Adipocyte (in vitro differentiated cells): ENCODE measurements at regions not wholly inside any gene's neighbourhood (a gene's known extent, or its start where the extent isn't known, plus 50 kb on each side); places are given as distances from the start of the nearest gene placed in this dataset.

Experiments used
- DNase-seq: peaks from one replicate; pipeline ENCODE4 v3.0.0-alpha.2; 2015; ENCODE audit warnings: low read depth
- H3K27me3 ChIP-seq: replicated peaks from 2 replicates; pipeline ENCODE4 v1.7.0; 2013; ENCODE audit warnings: mild to moderate bottlenecking, low read length, moderate library complexity; ENCODE audit not compliant: control insufficient read depth, insufficient read depth
- H3K36me3 ChIP-seq: 2 replicates; pipeline ENCODE4 v1.7.0; 2013; ENCODE audit warnings: low read length, mild to moderate bottlenecking, moderate library complexity; ENCODE audit not compliant: control insufficient read depth, insufficient read depth, severe bottlenecking
- H3K4me1 ChIP-seq: 2 replicates; pipeline ENCODE4 v1.7.0; 2013; ENCODE audit warnings: mild to moderate bottlenecking, low read length, moderate library complexity; ENCODE audit not compliant: control insufficient read depth, insufficient read depth
- H3K4me3 ChIP-seq: 2 replicates; pipeline ENCODE4 v1.7.0; 2013; ENCODE audit warnings: mild to moderate bottlenecking, low read length, moderate library complexity
- H3K9ac ChIP-seq: 2 replicates; pipeline ENCODE4 v1.7.0; 2013; ENCODE audit warnings: mild to moderate bottlenecking, low read length, moderate library complexity
- H3K9me3 ChIP-seq: 2 replicates; pipeline ENCODE4 v1.7.0; 2013; ENCODE audit warnings: mild to moderate bottlenecking, low read length, moderate library complexity; ENCODE audit not compliant: control insufficient read depth

GRCh38 chr12:90404071-90404470, 550.9 kb downstream of the CCER1 start:
- Histone ChIP-seq H3K4me1 (peaks cover 4% of the 10 kb centered on the region), H3K9me3 (no peaks in the 10 kb centered on the region), H3K4me3 (no peak overlapping the region), H3K9ac (no peak overlapping the region), H3K27me3 (no peaks in the 10 kb centered on the region), H3K36me3 (no peaks in the 10 kb centered on the region)
- DNase-seq = no peak

DNA sequence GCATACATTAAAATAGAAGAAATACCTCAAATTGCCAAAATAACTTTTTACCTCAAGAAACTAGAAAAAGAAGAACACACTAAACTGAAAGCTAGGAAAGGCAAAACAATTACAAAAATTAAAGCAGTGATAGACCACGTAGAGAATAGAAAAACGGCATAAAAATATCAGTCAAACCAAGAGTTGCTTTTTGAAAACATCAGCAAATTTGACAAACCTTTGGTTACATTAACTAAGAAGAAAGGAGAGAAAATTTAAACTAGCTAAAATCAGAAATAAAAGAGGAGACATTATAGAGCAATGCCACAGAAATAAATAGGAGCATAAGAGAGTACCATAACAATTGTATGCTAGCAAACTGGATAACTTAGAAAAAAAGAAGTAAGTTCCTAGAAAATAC, 553.8 kb downstream of the CCER1 start:
- Histone ChIP-seq H3K9ac (no peak overlapping the region), H3K36me3 (no peaks in the 10 kb centered on the region), H3K9me3 (peaks cover 11% of the 10 kb centered on the region), H3K27me3 (no peaks in the 10 kb centered on the region), H3K4me3 (no peak overlapping the region), H3K4me1 (peaks cover 4% of the 10 kb centered on the region)
- no peak for DNase-seq

DNA sequence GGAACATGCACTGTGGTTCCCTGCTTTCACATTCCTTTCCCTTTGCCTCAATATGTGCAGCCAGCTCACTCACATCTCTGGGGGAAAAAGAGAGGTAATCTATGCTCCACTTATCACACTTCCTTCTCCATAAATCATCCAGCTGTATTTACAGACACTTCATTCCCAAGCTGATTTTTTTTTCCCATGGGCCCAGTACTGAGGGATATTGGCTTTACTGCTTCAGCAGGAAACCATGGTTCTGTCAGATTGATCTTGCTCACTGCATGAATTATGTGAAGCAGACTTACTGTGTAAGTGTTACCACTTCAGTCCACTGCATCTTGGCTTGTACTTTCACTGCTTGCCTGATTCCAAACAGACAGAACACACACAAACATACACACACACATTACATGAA, 555.6 kb downstream of the CCER1 start:
- no peak for DNase-seq
- Histone ChIP-seq H3K4me1 (peaks cover 4% of the 10 kb centered on the region), H3K9me3 (peaks cover 18% of the 10 kb centered on the region), H3K4me3 (no peak overlapping the region), H3K36me3 (no peaks in the 10 kb centered on the region), H3K9ac (no peak overlapping the region), H3K27me3 (no peaks in the 10 kb centered on the region)

GRCh38 chr12:90398285-90398836, 556.6 kb downstream of the CCER1 start:
- Histone ChIP-seq H3K27me3 (no peaks in the 10 kb centered on the region), H3K36me3 (no peaks in the 10 kb centered on the region)

DNA sequence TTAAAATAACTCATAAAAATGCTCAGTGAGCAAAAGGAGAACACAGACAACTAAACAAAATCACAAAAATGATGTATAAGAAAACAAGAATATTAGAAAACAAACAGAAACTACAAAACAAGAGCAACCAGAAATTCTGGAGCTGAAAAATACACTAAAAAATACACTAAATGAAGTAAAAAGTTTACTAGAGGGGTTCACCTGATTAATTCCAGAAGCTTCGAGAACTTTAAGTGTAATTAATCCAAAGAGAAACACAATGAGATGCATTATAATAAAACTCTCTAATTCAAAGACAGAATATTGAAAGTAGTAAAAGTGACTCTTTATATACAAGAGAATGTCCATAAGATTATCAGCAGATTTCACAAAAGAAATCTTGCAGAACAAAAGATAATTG, 558.4 kb downstream of the CCER1 start:
- Histone ChIP-seq H3K27me3 (no peaks in the 10 kb centered on the region), H3K36me3 (no peaks in the 10 kb centered on the region), H3K9ac (no peak overlapping the region), H3K4me1 (no peaks in the 10 kb centered on the region), H3K9me3 (peaks cover 18% of the 10 kb centered on the region), H3K4me3 (no peak overlapping the region)
- DNase-seq = no peak

More at GRCh38 chr12:90398285-90398836, 556.6 kb downstream of the CCER1 start:
- H3K4me3 ChIP-seq = no peak overlapping the region
- H3K9ac ChIP-seq = no peak overlapping the region
- DNase-seq = no peak
- H3K4me1 ChIP-seq = no peaks in the 10 kb centered on the region
- H3K9me3 ChIP-seq = peaks cover 18% of the 10 kb centered on the region

DNA sequence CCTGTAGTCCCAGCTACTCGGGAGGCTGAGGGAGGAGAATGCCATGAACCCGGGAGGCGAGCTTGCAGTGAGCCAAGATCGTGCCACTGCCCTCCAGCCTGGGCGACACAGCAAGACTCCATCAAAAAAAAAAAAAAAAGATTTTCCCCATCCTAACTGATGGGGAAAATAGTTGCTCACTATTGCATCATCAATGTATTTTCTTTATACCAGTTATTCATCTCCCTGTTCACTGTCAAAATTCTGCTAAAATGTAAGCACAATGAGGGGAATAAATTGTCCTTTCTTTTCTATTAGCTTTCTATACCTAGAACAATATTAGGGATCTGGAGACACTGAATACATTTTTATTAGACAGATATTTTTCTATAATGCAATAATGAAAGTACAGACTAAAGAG, 561.3 kb downstream of the CCER1 start:
- no peaks in the 10 kb centered on the region for H3K36me3 ChIP-seq
- H3K4me3 ChIP-seq = no peak overlapping the region
- H3K27me3 ChIP-seq = no peaks in the 10 kb centered on the region
- H3K9me3 ChIP-seq = peaks cover 20% of the 10 kb centered on the region
- no peak overlapping the region for H3K9ac ChIP-seq
- peaks cover 10% of the 10 kb centered on the region for H3K4me1 ChIP-seq
- DNase-seq = peak; percentile 3

- H3K4me1 ChIP-seq = peaks cover 10% of the 10 kb centered on the region
- DNase-seq = no peak
- H3K4me3 ChIP-seq = no peak overlapping the region
- H3K9me3 ChIP-seq = peaks cover 26% of the 10 kb centered on the region
- no peaks in the 10 kb centered on the region for H3K27me3 ChIP-seq
- no peak overlapping the region for H3K9ac ChIP-seq
- no peaks in the 10 kb centered on the region for H3K36me3 ChIP-seq
Measured at GRCh38 chr12:90393089-90393488, 561.9 kb downstream of the CCER1 start.

GRCh38 chr12:90390947-90391346, 564.0 kb downstream of the CCER1 start:
- H3K27me3 ChIP-seq = no peaks in the 10 kb centered on the region
- H3K36me3 ChIP-seq = no peaks in the 10 kb centered on the region
- H3K9me3 ChIP-seq = peaks cover 15% of the 10 kb centered on the region
- DNase-seq = no peak
- no peak overlapping the region for H3K9ac ChIP-seq
- no peak overlapping the region for H3K4me3 ChIP-seq
- H3K4me1 ChIP-seq = peaks cover 10% of the 10 kb centered on the region

DNA sequence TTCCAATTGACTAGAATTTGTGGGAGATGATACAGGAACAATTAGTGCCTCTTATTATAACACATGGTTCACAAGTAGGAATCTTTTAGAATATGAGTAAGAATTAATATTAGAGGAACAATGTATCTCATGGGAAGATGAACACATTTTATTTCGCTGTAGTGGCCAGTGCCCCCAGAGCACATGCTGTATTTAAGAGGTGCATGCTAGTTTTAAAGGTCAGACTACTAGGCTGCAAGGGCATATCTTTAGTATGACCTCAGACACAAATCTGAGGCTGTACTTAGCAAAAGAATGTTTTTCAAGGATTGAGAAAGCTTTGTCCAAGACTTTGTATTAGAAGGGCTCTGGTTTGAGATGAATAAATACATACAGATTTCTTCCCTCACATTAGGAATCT, 586.9 kb downstream of the CCER1 start:
- H3K9ac ChIP-seq = peak overlapping the region; percentile 27
- H3K36me3 ChIP-seq = no peaks in the 10 kb centered on the region
- H3K4me3 ChIP-seq = peak overlapping the region; percentile 14
- no peaks in the 10 kb centered on the region for H3K27me3 ChIP-seq
- no peak for DNase-seq
- H3K9me3 ChIP-seq = no peaks in the 10 kb centered on the region
- peaks cover 40% of the 10 kb centered on the region for H3K4me1 ChIP-seq

DNA sequence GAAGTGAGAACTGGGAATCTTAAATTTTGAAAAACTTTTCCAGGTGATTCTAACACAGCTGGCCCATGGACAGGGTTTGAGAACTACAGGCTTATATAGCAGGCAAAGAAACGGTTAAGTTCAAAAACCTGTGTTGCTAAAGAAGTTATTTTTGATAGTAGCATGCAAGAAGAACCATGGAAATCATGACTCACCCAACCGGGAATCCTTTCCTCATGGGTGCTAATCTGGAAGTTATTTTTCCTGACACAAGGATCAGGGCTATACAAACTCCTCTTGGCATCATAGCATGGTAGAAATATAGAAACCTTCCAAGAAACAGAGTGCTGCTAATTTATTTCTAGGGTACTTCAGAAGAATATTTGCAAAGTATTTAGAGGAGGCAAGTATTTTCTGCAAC, 588.7 kb downstream of the CCER1 start:
- Histone ChIP-seq H3K9ac (no peak overlapping the region), H3K4me3 (no peak overlapping the region), H3K9me3 (no peaks in the 10 kb centered on the region), H3K4me1 (peaks cover 40% of the 10 kb centered on the region), H3K27me3 (no peaks in the 10 kb centered on the region), H3K36me3 (no peaks in the 10 kb centered on the region)
- peak; percentile 69 for DNase-seq

DNA sequence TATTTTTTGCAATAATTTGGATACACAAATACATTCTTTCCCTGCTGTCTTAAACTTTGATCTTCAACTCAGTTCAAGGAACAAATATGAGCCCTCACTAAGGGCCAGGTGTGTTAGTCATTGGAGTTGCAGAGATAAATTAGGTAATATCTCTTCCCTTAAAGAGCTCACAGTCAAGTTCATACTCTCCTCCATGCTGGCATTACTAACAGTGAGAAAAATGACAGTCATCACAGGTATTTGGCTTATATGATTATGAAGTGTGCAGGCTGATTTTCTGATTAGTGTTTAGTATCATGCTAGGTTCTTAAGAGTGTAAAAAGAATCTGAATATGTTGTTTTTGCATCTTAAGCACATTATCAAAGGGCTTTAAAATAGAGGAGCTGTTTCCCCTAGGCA, 594.7 kb downstream of the CCER1 start:
- H3K9me3 ChIP-seq = no peaks in the 10 kb centered on the region
- no peak for DNase-seq

DNA sequence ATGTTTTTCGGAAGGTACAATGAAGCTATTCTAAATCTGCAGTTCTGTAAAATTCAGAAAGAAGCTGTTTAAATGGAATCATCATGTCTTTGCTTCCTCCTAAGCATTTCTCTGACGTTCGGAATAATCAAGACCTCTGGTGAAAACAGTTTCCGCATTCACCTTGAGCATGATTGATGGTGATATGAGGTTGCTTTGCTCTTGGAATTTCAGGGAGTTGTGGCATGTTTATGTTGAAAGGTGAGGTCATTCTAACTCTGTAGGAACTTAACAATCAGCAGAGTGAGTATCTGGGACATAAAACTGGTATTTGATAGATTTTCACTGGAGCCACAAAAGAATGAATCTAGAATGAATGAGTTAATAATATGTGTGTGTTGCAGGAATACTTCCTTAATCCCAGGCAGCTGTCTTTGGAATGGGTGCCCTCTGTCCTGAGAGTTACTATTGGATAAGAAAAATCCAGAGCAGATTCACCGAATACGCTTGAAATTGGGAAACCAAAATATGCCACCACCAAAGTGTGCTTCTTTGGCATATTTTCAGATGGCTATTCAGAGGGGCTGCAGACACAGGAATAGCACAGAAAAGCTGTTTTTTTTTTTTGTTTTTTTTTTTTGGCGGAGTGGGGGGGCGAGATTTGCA, 599.1 kb downstream of the CCER1 start:
- DNase-seq = no peak
- H3K4me1 ChIP-seq = peaks cover 3% of the 10 kb centered on the region
- H3K36me3 ChIP-seq = no peaks in the 10 kb centered on the region
- no peak overlapping the region for H3K9ac ChIP-seq
- H3K27me3 ChIP-seq = no peaks in the 10 kb centered on the region
- no peaks in the 10 kb centered on the region for H3K9me3 ChIP-seq
- no peak overlapping the region for H3K4me3 ChIP-seq

More for the DNA sequence above, 594.7 kb downstream of the CCER1 start:
- Histone ChIP-seq H3K4me3 (no peak overlapping the region), H3K4me1 (peaks cover 10% of the 10 kb centered on the region), H3K36me3 (no peaks in the 10 kb centered on the region), H3K9ac (no peak overlapping the region), H3K27me3 (no peaks in the 10 kb centered on the region)
